Thyroid gland (tissue), 4 donors: ENCODE measurements at regions not wholly inside any gene's neighbourhood (a gene's known extent, or its start where the extent isn't known, plus 50 kb on each side); places are given as distances from the start of the nearest gene placed in this dataset.

Experiments used
- CTCF ChIP-seq, 6 experiments: fragments of 200-600 bp in 3 of 6; fragments of 450-650 bp in 3 of 6; sonication (generic) in 3 of 6; IDR thresholded peaks; one replicate each; pipeline ENCODE4 v1.5.1; 2016 to 2019; ENCODE audit warnings: antibody characterized with exemption in 6 of 6, mild to moderate bottlenecking in 2 of 6, inconsistent platforms in 1 of 6, moderate library complexity in 1 of 6
- POLR2A ChIP-seq, 2 donors: fragments of 450-650 bp; IDR thresholded peaks; one replicate each; pipeline ENCODE4 v1.6.1; 2017; ENCODE audit warnings: antibody characterized with exemption in 2 of 2, mild to moderate bottlenecking in 2 of 2, moderate library complexity in 1 of 2

GRCh38 chr9:124180557-124180956 is 77.2 kb upstream of the NEK6 start:
- TF ChIP-seq CTCF (IDR thresholded peaks at IDR 0.05) = no peak
- no peak for TF ChIP-seq POLR2A (IDR thresholded peaks at IDR 0.05)
